Skeletal muscle tissue (tissue), 3 donors: ENCODE measurements at regions not wholly inside any gene's neighbourhood (a gene's known extent, or its start where the extent isn't known, plus 50 kb on each side); places are given as distances from the start of the nearest gene placed in this dataset.

Experiments
- H3K27ac ChIP-seq: one replicate; pipeline ENCODE4 v1.7.0; 2013; ENCODE audit warnings: mild to moderate bottlenecking, low read depth, low read length, inconsistent platforms
- H3K27me3 ChIP-seq, 3 donors: one replicate each; pipeline ENCODE4 v1.7.0; 2013; ENCODE audit warnings: low read length in 3 of 3; ENCODE audit not compliant: control insufficient read depth in 3 of 3, insufficient read depth in 3 of 3
- H3K36me3 ChIP-seq, 3 donors: one replicate each; pipeline ENCODE4 v1.7.0; 2013; ENCODE audit warnings: low read length in 3 of 3; ENCODE audit not compliant: control insufficient read depth in 3 of 3, insufficient read depth in 3 of 3
- H3K4me1 ChIP-seq, 3 donors: one replicate each; pipeline ENCODE4 v1.7.0; 2013; ENCODE audit warnings: low read length in 3 of 3, mild to moderate bottlenecking in 3 of 3; ENCODE audit not compliant: control insufficient read depth in 3 of 3, insufficient read depth in 3 of 3
- H3K4me3 ChIP-seq, 3 donors: one replicate each; pipeline ENCODE4 v1.7.0; 2013; ENCODE audit warnings: low read length in 3 of 3
- H3K9ac ChIP-seq, 3 donors: one replicate each; pipeline ENCODE4 v1.7.0; 2013; ENCODE audit warnings: low read length in 3 of 3, mild to moderate bottlenecking in 3 of 3, moderate library complexity in 2 of 3, low read depth in 1 of 3
- H3K9me3 ChIP-seq, 3 donors: one replicate each; pipeline ENCODE4 v1.7.0; 2013; ENCODE audit warnings: low read length in 3 of 3; ENCODE audit not compliant: control insufficient read depth in 3 of 3
- donor health status: Osteomylitis.

DNA sequence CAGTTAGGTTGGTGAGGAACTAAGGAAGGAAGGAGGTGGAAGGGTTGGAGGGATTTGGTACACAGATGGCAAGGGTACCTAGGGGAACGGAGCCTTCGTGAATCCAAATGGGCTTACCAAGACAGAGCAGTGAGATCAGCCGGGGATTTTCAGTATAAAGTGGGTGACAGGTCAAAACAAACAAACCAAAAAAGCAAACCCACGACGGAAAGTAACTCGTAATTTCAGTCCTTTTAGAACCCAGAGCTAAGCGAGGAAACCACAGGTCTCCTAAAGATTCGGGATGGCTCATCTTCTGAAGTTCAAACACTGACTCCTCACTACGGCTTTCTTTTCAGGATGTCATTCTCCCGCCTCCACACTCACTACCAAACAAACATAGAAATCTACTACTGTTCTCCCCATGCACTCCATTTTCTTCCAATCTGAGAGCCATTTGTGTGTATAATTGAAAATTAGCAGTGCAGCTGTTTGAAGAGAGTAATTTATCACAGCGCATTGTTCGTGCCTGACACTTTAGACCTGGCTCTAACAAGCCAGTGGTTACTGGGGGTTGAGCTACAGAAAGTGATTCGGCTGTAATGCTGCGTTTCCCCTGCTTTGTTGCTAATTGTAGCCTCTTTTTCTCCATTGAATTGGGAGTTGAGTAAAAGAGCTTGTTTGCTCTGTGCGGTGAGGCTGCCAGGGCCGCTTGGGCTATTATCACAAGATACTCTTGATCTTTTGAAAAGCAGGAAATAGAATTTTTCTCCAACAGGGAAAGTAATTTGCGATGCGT lies 64.7 kb upstream of the CCDC39 start:
- H3K9ac ChIP-seq: no peak overlapping the region
- H3K4me1 ChIP-seq: no peaks in the 10 kb centered on the region
- no peaks in the 10 kb centered on the region for H3K27me3 ChIP-seq
- H3K4me3 ChIP-seq: no peak overlapping the region
- no peak overlapping the region for H3K27ac ChIP-seq
- no peaks in the 10 kb centered on the region for H3K36me3 ChIP-seq
- no peaks in the 10 kb centered on the region for H3K9me3 ChIP-seq

DNA sequence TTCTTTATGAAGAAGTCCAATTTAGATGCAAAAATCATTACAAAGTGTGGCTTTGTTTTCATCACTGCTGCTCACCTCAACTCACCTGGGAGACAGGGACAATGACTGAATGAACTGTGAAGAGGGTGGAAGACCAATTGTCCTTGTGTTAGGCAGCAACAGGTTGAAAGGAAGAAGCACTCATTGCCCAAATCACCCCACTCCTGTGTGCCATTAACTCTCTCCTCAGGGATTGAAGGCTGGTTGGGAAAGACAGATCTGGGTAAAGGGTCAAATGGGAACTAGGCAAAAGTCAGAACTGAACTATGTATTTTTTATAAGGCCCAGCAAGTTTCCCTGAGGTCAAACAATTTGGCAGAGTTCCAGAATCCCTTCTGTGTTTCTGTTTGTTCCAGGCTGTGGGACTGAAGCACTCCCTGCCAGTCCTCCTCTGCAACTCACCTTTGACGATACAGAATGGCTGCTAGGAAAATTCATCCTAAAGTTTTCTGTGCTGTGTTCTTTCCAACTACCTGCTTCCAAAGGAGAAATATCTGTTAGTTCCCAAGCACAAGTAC lies 68.6 kb upstream of the CCDC39 start:
- Histone ChIP-seq H3K36me3 (no peaks in the 10 kb centered on the region), H3K9ac (no peak overlapping the region), H3K4me1 (no peaks in the 10 kb centered on the region), H3K9me3 (no peaks in the 10 kb centered on the region), H3K27ac (no peak overlapping the region), H3K4me3 (no peak overlapping the region), H3K27me3 (no peaks in the 10 kb centered on the region)

DNA sequence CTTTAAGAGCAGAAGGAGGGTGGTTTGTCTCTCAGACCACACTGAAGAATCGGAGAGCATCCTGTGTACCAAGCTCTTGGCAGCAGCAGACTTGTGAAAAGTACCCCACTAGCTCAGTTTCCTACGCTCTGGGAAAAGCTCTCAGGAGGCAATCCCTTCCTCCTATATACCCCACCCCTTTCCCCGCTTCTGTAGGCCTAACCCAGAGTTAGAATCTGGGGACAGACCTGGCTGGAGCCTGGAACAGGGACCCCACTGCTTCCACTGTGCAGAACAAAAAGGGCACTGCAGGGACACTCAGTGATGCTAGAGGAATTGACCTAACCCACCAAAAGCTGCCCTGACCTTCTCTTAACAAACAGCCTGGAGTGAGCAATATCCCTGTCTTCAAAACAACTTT lies 70.0 kb upstream of the CCDC39 start:
- no peak overlapping the region for H3K27ac ChIP-seq
- H3K9me3 ChIP-seq: no peaks in the 10 kb centered on the region
- H3K9ac ChIP-seq: no peak overlapping the region
- no peak overlapping the region for H3K4me3 ChIP-seq
- H3K36me3 ChIP-seq: no peaks in the 10 kb centered on the region
- H3K4me1 ChIP-seq: no peaks in the 10 kb centered on the region
- H3K27me3 ChIP-seq: no peaks in the 10 kb centered on the region

DNA sequence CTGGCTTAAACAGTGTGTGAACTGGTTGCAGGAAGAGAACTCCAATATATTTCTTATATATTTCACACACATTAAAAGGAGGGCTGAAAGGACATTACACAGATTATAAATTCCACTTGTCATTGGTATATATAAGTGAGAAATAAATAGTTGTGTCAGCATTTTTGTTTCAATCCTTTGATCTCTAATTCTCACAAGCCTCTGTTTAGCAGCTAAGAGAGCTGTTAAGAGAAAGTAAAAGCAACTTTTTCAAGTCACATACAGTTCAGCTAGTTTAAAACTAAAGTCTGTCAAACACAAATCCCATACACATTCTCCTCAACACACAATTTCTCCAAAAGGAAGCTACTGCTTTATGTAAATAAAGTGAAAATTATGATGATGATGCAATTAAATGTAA lies 70.5 kb upstream of the CCDC39 start:
- H3K4me1 ChIP-seq: no peaks in the 10 kb centered on the region
- H3K27me3 ChIP-seq: no peaks in the 10 kb centered on the region
- H3K9ac ChIP-seq: no peak overlapping the region
- H3K9me3 ChIP-seq: no peaks in the 10 kb centered on the region
- H3K36me3 ChIP-seq: no peaks in the 10 kb centered on the region
- H3K4me3 ChIP-seq: no peak overlapping the region
- H3K27ac ChIP-seq: no peak overlapping the region

DNA sequence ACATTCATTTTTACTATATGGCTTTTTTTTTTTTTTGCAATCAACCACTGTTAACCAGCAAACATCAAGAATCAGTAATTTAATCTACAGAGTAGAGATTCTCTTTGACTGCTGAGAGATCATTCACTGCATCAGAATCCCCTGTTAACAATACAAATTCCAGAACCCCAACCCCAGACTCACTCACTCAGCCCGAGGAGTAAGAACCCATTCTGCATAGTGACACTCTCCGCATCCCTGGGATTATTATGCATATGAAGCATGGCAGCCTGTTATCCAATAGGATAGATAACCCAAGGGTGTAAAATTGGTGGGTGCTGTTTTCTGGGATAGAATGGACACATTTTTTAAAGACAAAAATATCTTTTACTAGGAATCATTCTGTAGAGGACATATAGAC lies 76.3 kb upstream of the CCDC39 start:
- Histone ChIP-seq H3K4me3 (no peak overlapping the region), H3K27me3 (no peaks in the 10 kb centered on the region), H3K9me3 (no peaks in the 10 kb centered on the region)

DNA sequence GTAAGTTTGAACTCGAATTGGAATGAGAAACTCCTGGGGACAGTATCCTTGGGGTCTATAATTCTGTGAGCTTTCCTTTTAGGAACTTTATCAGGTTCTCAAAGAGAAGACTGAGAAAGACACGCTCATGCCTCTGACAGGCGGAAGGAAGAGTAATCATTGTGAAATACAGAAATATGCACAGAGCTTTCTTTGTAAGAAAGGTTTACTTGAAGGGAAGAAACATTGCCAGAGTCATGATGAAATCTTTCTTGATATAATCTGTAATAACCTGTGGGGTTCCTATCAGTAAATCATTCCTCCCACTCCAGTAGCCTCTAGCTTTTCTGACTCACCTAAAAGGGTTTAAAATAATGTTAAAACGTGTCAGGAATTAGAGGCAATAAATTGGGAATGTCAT lies 83.6 kb upstream of the CCDC39 start:
- Histone ChIP-seq H3K9ac (no peak overlapping the region), H3K27me3 (no peaks in the 10 kb centered on the region), H3K27ac (no peak overlapping the region)

More for the DNA sequence above, 76.3 kb upstream of the CCDC39 start:
- no peak overlapping the region for H3K9ac ChIP-seq
- H3K36me3 ChIP-seq: no peaks in the 10 kb centered on the region
- H3K4me1 ChIP-seq: no peaks in the 10 kb centered on the region
- no peak overlapping the region for H3K27ac ChIP-seq

DNA sequence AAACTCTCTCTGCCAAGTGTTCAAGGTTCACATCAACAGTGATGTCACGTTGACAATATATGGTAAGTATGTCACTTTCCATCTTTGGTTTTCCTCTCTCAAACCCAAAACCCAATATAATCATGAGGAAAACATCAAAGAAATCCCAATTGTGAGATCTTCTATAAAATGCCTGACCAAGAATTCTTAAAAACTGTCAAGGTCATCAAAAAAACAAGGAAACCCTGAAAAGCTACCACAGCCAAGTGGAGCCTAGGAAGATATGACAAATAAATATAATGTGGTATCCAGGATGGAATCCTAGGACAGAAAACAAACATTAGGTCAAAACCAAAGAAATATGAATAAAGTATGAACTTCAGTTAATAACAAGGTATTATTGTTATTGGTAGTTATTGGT lies 85.2 kb upstream of the CCDC39 start:
- Histone ChIP-seq H3K36me3 (no peaks in the 10 kb centered on the region), H3K4me1 (no peaks in the 10 kb centered on the region), H3K9me3 (no peaks in the 10 kb centered on the region), H3K4me3 (no peak overlapping the region), H3K27ac (no peak overlapping the region), H3K9ac (no peak overlapping the region), H3K27me3 (no peaks in the 10 kb centered on the region)

More for the DNA sequence above, 83.6 kb upstream of the CCDC39 start:
- Histone ChIP-seq H3K36me3 (no peaks in the 10 kb centered on the region), H3K4me3 (no peak overlapping the region), H3K4me1 (no peaks in the 10 kb centered on the region), H3K9me3 (no peaks in the 10 kb centered on the region)

DNA sequence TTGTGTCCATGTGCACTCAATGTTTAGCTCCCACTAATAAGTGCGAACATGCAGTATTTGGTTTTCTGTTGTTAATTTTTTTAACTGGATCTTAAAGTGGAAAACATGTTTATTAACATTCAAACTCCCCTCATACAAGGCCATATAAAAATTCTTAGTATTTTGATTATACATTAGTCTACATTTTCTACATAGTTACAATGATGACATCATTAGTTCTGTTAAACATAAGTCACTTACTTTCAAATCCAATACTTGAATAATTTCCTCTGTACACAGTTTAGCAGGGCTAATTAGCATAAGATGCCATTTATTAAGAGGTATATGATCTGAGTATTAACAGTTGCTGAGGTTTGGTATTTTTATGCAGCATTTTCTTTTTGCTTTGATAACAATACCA lies 91.3 kb upstream of the CCDC39 start:
- no peaks in the 10 kb centered on the region for H3K36me3 ChIP-seq
- no peak overlapping the region for H3K4me3 ChIP-seq
- H3K9me3 ChIP-seq: no peaks in the 10 kb centered on the region
- H3K27ac ChIP-seq: no peak overlapping the region
- H3K9ac ChIP-seq: no peak overlapping the region
- H3K27me3 ChIP-seq: no peaks in the 10 kb centered on the region
- H3K4me1 ChIP-seq: no peaks in the 10 kb centered on the region

DNA sequence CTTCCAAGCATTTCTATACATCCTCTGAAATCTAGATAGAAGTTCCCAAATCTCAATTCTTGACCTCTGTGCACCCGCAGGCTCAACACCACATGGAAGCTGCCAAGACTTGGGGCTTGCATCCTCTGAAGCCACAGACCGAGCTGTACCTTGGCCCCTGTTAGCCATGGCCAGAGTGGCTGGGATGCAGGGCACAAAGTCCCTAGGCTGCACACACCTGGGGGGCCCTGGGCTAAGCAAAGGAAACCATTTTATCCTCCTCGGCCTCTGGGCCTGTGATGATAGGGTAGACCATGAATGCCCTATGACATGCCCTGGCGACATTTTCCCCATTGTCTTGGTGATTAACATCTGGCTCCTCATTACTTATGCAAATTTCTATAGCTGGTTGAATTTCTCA lies 97.1 kb upstream of the CCDC39 start:
- Histone ChIP-seq H3K4me3 (no peak overlapping the region), H3K36me3 (peaks cover 5 to 11% (median 8%) of the 10 kb centered on the region in 3 donors), H3K4me1 (no peaks in the 10 kb centered on the region), H3K27ac (no peak overlapping the region), H3K9me3 (no peaks in the 10 kb centered on the region), H3K27me3 (no peaks in the 10 kb centered on the region), H3K9ac (no peak overlapping the region)

DNA sequence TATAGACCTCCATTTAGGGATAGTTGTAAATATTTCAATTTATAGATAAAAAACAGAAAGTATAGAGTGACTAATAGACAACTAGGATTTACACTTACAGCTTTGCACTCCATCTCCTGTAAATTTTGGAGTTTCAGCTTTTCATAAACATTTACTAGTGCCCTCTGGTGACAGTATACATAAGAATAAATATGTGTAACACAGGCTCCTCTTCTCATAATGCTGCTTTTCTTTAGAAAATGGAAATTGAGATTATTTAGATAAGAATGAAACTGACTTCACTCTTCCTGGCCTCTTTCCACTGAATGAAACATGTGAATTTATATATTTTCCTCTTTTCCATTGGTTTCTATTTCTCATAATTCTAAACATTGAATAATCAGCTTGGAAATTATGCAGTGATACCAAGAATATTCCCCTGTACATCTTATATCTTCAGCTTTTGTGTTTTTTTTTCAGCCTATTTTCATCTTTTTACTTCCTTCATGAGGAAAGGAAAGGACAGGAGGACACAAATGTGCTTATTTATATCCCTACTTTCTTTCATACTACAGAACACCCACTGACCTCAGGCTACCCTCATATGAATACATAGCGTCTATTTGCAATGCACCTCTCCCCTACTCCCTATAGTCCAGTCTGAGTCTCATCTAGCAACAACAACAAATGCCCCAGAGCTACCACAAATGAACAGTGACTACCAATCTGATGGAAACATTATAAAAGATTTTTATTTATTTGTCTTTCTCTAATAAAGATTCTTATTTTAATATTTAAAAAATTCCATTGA lies 103.1 kb upstream of the CCDC39 start:
- no peaks in the 10 kb centered on the region for H3K9me3 ChIP-seq

More for the DNA sequence above, 103.1 kb upstream of the CCDC39 start:
- Histone ChIP-seq H3K4me3 (no peak overlapping the region), H3K27me3 (no peaks in the 10 kb centered on the region), H3K36me3 (peaks cover 8 to 14% (median 10%) of the 10 kb centered on the region in 3 donors), H3K27ac (no peak overlapping the region), H3K9ac (no peak overlapping the region), H3K4me1 (no peaks in the 10 kb centered on the region)
